Neural progenitor cell (in vitro differentiated cells): ENCODE measurements at regions not wholly inside any gene's neighbourhood (a gene's known extent, or its start where the extent isn't known, plus 50 kb on each side); places are given as distances from the start of the nearest gene placed in this dataset.

Experiments
- CTCF ChIP-seq: fragments of 200-600 bp; sonication (generic); IDR thresholded peaks from 2 replicates; pipeline ENCODE4 v1.5.1; 2017; ENCODE audit warnings: antibody characterized with exemption, mild to moderate bottlenecking
- EZH2 ChIP-seq: fragments of 200-600 bp; sonication (generic); IDR thresholded peaks from 2 replicates; pipeline ENCODE4 v1.6.1; 2017; ENCODE audit warnings: antibody characterized with exemption, mild to moderate bottlenecking, moderate library complexity

DNA sequence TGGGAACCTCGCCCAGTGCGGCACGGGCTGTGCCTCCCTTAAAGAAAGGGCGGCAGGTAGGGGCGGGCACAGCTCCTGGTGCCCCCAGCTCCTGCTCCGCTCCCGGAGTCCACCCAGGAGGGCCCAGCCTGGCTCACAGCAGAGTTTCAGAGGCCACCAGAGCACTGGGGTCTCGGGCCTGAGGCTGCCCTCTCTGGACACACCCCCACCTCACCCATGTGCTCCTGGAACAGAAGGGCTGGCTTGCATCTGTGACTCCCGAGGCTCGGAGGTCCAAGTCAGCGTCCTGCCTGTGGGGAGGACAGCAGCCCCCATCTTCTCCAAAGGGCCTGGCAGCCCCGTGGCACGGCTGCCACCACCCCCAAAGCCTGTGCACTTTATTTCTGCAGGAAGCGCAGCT is 62.7 kb downstream of the RBFOX3 start:
- TF ChIP-seq CTCF (no peak), EZH2 (no peak)
